Neural cell (in vitro differentiated cells): ENCODE measurements at regions not wholly inside any gene's neighbourhood (a gene's known extent, or its start where the extent isn't known, plus 50 kb on each side); places are given as distances from the start of the nearest gene placed in this dataset.

Experiments used
- POLR2AphosphoS5 ChIP-seq: IDR thresholded peaks from 2 replicates; pipeline ENCODE4 v1.6.1; 2012
- RAD21 ChIP-seq: fragments of 450-650 bp; conservative IDR thresholded peaks from 2 replicates; pipeline ENCODE4 v1.6.1; 2014; ENCODE audit warnings: antibody characterized with exemption, mild to moderate bottlenecking, moderate library complexity
- SMC3 ChIP-seq: fragments of 450-650 bp; conservative IDR thresholded peaks from 2 replicates; pipeline ENCODE4 v1.6.1; 2014; ENCODE audit warnings: antibody characterized with exemption, mild to moderate bottlenecking, moderate library complexity; ENCODE audit not compliant: poor library complexity
- TF ChIP-seq, protein P1 (sequence below): fragments of 450-650 bp; IDR thresholded peaks from 2 replicates; pipeline ENCODE4 v1.5.1; 2014; ENCODE audit warnings: antibody characterized with exemption, mild to moderate bottlenecking, moderate library complexity; ENCODE audit not compliant: poor library complexity, severe bottlenecking

DNA sequence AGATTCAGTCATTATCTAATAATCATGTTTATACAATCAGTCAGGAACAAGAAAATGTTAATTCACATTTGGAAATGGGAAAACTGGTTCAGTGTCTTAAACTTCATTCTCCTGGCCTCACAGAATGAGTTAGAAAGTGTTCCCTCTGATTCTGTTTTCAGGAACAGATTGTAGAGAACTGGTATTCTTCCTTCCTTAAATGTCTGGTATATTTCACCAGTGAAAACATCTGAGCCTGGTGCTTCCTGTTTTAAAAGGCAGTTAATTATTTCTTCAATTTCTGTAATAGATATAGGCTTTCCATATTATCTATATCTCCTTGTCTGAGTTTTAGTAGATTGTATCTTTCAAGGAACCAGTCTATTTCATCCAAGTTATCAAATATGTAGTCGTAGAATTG is 97.1 kb upstream of the TMEM168 start:
- TF ChIP-seq, protein P1, sequence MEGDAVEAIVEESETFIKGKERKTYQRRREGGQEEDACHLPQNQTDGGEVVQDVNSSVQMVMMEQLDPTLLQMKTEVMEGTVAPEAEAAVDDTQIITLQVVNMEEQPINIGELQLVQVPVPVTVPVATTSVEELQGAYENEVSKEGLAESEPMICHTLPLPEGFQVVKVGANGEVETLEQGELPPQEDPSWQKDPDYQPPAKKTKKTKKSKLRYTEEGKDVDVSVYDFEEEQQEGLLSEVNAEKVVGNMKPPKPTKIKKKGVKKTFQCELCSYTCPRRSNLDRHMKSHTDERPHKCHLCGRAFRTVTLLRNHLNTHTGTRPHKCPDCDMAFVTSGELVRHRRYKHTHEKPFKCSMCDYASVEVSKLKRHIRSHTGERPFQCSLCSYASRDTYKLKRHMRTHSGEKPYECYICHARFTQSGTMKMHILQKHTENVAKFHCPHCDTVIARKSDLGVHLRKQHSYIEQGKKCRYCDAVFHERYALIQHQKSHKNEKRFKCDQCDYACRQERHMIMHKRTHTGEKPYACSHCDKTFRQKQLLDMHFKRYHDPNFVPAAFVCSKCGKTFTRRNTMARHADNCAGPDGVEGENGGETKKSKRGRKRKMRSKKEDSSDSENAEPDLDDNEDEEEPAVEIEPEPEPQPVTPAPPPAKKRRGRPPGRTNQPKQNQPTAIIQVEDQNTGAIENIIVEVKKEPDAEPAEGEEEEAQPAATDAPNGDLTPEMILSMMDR: no peak
- TF ChIP-seq SMC3 (no peak), RAD21 (no peak), POLR2AphosphoS5 (no peak)
